ENCODE measurements at regions not wholly inside any gene's neighbourhood (a gene's known extent, or its start where the extent isn't known, plus 50 kb on each side); places are given as distances from the start of the nearest gene placed in this dataset.
"Not testable (repeated sequence)": the region's sequence is repeated elsewhere in the genome, so short reads cannot be mapped to it uniquely, and the experiment has no call there.

DNA sequence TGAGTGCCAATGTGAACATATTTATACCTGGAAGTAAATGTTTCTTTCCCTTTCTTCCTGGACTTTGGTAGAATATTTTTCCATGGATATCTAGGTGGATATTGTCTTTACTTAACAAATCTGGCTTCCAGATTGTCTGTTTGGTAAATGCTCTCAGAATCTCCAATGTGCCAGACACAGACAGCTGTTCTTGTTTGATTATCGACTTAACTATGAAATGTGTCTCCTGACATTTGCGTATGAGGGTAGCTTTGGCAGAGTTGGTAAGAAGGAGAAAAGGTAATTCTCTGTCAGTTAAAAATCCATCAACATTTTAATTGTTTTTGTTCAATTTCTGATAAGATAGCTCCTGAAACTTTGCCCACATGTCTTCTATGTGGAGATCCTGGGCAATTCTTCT lies 196.4 kb upstream of the NUDT12 start:
- DNase-seq (ENCODE audit: low read depth in 2 of 2): no peak

DNA sequence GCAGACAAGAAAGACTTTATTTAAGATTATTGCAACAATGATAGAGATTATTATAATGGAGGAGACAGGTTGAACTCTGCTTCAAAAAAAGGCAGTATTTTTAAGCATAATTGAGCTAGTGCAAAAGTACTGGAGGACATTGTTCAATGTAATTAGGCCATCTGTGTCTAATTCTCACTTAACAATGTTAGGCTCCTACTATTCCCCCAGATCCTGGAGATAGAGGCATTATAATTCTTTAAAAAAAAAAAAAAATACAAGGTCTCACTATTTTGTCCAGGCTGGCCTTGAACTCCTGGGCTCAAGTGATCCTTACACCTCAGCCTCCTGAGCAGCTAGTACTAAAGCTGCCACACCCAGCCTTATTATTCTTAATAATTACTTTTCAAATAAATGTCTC lies 193.4 kb upstream of the NUDT12 start:
- no peak for DNase-seq (ENCODE audit: low read depth in 2 of 2)

DNA sequence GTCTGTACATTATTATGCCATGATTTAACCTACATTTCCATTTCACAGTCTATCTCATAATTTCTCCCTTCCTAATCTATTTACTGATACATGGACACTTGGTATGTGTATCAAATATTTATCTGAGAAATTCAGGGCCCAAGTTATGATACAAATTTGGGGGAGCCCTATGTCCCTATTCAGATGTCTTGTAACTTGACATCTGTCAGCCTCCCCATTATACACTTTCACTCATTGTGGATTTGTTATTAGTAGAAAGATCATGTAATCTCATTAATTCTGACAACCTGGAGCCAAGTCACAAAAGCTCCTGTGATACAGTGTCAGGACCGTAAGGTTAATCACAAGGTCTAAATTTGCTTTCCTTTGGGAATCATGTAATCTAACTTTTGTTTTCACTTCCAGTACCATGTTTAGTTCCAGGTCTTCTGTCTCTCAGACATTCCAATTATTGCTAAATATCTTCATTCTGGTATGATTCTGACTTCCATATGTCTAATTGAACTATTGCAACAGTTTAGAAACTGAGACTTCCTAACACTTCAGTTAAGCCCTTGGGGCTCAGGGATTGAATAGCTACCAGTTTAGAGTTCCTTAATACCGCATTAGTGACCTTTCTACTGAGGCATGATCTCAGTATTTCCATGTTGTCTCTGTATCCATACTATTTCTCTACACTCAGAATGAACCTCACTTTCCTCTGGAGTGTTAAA lies 182.9 kb upstream of the NUDT12 start:
- no peak for DNase-seq (ENCODE audit: low read depth in 2 of 2)

DNA sequence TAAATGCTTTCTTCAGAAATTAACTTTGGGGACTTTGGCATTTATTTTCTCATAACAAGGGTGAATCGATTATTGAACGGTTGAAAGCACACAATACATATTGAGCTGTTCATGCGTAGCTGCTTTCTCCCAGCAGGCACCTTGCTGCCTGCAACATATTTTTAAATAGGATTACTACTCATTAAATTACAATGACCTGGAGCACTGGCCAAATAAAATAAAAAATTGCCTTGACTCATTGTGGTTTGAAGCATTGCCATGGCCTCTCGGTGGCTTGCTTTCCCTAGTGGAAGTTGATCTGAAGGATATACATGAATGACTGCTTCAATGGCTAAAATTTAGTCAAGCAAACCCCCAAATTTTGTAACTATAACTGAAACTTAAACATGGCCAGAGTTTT lies 181.6 kb upstream of the NUDT12 start:
- DNase-seq (ENCODE audit: low read depth in 2 of 2): no peak

DNA sequence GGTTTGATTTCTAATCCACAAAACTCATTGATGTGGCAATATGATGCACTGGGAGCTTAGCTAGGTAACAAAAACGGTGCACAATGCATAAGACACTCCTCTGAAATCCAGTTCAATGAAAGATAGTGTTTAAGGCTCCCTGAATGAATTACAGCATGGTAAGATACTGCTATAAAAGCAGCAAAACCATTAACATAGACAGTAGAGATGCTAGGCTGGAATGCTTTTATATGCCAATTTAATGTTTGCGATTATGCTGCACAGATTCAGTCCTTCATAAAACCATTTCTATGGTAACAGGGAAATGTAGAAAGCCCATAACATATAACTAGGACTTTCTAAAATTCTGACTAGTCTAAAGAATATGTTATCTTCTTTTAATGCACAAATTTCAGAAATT lies 180.8 kb upstream of the NUDT12 start:
- DNase-seq (ENCODE audit: low read depth in 2 of 2): no peak

DNA sequence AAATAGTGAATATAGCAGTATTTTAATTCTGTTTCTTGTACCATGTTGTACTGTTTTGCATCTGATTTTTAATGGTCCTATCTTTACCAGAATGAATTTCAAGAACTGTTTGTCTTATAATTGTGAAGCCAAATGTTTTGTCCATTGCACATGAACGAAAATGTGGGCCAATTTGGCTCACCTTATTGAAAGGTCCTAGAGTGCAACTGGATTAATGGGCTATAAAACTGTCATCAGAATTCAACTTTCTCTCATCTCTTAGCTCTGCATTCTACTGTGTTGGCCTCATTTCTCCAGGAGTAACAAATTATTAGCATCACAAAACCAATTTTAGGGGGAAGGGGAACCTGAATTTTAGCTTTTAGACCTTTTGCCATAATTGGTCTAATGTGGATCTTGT lies 179.4 kb upstream of the NUDT12 start:
- DNase-seq (ENCODE audit: low read depth in 2 of 2): no peak

DNA sequence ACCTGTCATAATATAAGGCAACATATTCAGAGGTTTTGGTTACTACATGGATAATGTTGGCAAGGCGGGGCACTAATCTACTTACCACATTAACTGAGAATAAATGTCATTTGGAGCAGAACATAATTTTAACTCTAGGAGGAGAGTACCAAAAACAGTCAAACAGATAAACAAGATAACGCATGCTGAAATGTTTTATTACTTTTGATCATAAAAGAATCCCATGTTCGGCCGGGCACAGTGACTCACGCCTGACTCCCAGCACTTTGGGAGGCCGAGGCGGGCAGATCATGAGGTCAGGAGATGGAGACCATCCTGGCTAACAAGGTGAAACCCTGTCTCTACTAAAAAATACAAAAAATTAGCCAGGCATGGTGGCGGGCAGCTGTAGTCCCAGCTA lies 173.8 kb upstream of the NUDT12 start:
- DNase-seq (ENCODE audit: low read depth in 2 of 2): not testable (repeated sequence)

DNA sequence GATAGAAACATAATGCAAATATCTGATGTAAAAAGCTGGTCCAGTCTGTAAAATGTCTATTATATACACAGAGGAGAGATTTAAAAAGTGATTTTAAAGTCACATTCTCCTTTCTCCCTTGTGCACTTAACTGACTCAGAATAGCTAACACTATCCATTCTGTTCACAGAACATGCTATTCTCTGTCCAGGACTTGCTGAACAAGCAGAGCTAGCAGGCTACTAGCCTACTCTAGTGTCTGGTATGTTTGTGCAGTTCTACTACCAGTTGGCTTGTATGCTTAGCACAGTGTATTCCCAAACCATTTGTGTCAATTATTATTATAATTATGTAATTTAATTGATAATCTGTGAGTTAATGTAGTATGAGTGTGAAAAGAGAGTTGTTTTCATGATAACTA lies 161.7 kb upstream of the NUDT12 start:
- no peak for DNase-seq (ENCODE audit: low read depth in 2 of 2)

DNA sequence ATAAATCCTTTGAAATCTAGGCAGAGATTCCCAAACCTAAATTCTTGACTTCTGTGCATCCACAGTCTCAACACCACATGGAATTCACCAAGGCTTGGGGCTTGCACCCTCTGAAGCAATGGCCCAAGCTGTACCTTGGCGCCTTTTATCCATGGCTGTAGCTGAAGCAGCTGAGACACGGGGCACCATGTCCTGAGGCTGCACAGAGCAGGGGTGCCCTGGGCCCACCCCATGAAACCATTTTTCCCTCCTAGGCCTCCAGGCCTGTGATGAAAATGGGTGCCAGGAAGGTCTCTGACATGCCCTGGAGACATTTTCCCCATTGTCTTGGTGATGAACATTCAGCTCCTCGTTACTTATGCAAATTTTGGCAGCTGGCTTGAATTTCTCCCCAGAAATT lies 158.6 kb upstream of the NUDT12 start:
- no peak for DNase-seq (ENCODE audit: low read depth in 2 of 2)

DNA sequence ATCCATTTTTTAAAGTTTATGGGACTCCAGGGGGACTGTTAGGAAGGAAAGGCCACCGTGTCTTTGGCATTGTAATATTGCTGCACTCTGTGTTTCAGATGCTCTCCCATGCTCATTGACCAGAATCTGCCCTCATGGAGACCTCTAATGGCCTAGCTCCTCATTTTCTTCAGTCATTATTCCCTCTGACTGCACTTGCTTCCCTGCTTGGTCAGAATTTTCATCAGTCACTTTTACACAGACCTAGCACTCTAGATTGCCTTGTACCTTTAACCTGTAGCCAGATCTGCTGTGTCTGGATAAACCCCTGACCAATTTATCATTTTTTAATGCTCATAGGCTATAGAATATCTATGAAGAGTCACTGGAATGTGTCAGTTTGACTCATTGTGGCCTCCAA lies 155.5 kb upstream of the NUDT12 start:
- DNase-seq (ENCODE audit: low read depth in 2 of 2): no peak

DNA sequence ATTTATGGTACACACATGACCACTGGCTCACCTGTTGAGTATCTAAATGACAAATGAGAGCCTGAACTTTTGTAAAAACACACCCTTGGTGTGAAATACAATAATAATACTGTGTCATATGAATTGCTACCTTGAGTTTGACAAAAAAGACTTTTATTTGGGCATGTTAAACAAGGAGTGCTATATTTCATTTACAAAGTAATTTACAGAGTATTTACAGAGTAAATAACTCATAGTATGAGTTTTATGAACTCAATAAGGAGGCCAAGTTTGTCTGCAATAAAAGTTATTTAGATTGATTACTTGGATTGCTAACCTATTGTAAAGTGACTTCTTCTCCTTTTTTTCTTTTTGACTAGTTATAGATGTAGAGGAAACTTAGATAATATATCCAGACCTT lies 146.0 kb upstream of the NUDT12 start:
- DNase-seq (ENCODE audit: low read depth in 2 of 2): no peak

DNA sequence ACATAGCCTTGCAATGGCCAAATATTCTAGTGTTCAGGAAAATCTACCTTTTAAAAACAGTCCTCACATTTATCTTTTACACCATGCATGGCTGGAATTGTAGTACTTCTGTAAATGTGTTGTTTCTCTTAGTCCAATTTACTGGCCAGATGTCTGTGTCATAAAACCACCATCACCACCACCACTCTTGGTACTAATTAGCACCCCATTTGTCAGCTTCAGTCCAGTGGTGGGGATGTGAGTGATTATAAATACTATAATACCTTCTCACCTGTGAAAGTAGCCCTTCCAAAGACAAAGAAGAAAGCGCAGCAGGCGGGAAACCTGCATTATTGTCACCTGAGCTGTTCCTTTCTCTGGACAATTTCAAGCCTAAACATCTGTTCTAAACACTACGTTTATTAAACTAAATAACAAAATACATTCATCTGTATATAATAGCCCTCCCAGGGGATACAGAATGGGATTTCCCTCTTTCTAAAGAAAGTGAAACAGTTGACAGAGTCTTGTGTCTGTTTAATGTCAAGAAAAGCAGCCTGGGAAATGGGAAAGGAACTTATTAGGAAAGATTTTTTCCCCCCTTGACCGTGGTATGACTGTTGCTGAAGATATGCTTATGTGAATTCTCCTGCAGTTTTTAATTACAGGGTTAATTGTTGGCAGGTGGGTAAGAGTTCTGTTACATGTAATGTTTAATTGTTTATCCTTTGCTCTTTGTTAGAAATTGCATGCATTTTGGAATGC lies 144.5 kb upstream of the NUDT12 start:
- DNase-seq (ENCODE audit: low read depth in 2 of 2): no peak

DNA sequence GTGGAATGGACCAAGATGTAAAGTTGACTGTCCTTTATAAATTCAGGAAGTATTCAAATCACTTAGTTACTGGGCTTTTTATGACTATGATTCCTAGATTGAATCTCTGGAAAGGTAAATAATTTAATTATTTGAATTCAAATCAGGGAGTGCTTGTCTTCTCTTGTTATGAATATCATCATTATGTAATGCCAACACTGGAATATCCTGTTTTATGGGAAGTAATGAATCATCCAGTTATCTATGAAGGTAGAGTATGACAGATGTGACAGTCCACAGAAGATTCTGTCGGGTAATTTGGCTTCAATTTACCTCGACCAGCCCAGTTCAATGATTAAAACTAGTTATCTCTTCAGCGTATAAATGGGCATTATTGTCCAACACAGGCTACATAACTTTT lies 141.0 kb upstream of the NUDT12 start:
- no peak for DNase-seq (ENCODE audit: low read depth in 2 of 2)

DNA sequence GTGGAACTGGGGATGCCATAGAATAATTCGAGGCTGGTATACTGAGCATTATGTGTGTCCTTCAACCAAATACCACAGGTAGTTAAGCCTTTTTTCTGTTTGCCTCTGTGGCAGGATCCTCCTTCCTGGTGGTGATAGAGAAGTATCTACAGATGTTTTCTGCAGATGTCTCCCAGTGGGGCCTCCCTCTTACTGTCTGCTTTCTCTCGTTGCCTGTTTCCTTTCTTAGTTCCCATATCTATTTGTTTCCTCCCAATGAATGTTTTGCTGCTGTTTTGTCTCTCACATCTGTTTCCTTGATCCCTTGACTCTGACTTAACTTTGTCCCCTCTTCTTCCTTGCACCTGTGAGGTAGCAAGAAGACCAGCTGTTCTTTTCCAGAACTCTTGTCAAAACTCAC lies 130.9 kb upstream of the NUDT12 start:
- DNase-seq (ENCODE audit: low read depth in 2 of 2): no peak

DNA sequence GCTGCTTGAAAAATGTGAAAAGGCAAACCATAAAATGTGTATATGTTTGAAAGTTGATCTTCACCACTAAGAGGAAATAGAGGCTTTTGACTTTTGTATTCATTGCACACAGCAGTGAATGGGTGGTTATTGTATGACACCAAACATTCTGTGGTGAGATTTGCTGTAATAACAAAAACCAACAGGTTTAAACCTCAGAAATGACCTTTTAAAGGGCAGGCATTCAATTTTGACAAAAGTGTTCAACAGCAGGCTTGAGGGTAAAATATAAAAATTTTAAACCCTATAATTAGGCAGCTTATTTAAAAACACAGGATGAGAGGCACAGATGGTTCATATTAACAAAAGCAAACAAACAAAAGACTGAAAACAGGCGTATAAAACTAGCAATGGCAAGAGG lies 128.1 kb upstream of the NUDT12 start:
- DNase-seq (ENCODE audit: low read depth in 2 of 2): no peak

DNA sequence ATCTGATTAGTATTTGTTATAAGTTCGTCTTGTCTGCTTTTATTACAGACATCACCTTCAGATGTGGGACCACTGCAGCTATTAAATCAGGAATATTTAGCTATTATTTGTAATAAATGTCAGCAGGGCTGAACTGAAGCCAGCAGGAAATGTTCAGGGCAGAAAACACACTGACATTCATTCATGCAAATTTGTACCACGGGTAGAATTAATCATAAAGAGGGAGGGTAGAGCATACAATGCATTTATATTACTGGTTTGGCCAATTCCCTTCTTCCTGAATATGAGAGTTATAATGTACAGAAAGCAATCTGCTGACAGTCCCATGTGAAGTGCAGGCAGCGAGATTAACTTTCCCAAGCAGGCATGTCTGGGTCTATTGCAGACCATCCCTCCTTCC lies 117.3 kb upstream of the NUDT12 start:
- no peak for DNase-seq (ENCODE audit: low read depth in 2 of 2)

DNA sequence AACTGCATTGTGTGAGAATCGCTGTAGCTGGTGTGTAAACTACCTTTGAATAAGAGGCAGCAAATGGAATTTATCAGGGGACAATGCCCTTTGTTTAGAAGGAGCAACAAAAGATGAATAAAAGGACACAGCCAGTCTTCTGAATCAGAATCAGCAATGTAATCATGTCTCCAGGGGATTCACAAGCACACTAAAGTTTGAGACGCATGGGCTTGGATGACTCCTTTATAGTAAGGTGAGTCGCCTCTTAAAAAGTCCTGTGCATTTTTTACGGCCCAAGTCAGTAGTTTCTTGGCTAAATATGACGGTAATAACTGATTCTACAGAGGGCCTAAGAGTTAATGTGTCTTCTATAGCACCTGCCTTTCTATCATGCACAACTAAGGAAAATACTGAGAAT lies 113.6 kb upstream of the NUDT12 start:
- DNase-seq (ENCODE audit: low read depth in 2 of 2): not testable (repeated sequence)

DNA sequence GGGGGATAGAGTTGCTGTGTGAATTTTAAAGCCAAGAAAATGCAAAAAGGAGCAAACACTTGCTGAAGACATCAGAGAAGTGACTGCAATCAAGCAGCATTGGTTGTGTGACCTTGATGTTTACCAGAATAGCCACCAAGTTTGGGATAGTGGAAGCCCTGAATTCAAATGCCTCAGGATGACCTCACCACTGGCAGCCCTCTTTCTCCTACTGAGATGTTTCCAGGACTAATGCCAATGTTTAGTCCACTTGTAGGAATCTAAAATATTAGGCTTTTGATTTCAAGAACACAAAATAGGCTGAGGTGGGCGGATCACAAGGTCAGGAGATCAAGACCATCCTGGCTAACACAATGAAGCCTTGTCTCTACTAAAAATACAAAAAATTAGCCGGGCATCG lies 112.2 kb upstream of the NUDT12 start:
- DNase-seq (ENCODE audit: low read depth in 2 of 2): no peak

DNA sequence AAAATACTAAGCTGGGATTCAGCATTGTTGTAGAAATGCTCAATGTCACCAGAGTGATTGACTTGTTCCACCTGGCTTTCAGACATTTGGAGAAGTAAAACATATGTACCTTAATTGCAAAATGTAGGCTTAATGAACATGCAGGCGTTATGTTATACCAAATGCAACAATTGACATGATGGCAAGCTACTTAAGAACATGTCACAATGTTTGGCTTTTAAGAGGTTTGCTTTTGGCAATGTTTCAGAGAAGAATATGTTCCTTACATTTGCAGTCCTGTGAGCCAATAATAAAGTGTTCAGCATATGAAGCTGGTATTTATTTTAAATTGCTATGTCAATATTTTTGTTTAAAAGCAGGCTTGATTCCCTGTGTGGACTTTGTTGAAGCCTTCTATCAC lies 111.7 kb upstream of the NUDT12 start:
- no peak for DNase-seq (ENCODE audit: low read depth in 2 of 2)

DNA sequence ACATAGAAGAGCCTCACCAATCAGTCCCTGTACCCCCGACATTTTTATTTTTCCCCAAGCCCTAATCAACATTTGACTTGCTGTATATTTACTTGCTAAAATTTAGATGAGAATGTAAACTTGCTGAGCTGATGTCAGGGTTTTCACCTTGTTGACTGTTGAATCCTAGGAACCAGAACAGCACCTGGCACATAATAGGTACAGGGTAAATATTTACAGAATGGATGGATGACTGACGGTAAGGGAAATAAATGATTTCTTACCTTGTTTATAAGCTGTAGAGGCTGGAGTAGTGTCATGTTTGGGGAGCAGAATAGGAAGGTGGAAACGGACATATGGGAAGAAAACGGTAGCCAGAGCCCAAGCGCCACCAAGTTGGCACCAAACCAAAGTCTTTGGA lies 107.0 kb upstream of the NUDT12 start:
- no peak for DNase-seq (ENCODE audit: low read depth in 2 of 2)

DNA sequence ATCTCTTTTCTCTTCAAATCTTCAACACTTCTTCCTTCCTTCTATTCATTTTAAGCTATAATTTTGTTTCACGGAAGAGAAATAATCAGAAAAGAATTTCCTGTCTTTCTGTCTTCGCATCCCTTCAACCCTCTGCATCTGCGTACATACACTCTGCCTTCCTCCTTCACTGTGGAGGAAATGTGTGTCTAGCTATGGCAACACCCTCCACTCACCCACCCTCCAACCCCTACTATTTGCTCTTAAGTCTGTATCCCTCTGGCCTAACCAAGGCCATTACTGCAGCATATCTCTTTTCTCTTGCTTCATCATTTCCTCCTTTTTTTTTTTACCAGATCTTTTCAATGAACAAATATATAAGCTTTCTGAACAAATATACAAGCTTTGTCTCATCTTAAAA lies 105.7 kb upstream of the NUDT12 start:
- no peak for DNase-seq (ENCODE audit: low read depth in 2 of 2)

DNA sequence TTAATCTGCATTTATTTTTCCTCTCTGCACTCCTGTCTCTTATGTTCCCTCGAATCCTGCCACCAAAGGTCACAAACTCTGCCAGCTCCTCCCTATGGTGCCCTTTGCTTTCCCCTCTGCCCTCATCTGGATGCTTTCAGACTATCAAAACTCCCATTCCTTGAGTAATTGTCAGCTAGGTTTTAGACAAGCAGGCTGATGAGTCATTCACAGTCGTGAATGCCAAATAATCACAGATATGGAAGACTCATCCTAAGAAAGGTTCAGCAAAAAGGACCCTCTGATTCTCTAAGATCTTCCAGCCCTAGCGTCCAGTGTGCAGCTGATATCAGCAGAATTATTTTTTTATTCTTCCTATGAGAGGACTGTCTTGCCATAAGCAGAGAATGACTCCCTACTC lies 104.5 kb upstream of the NUDT12 start:
- DNase-seq (ENCODE audit: low read depth in 2 of 2): no peak

DNA sequence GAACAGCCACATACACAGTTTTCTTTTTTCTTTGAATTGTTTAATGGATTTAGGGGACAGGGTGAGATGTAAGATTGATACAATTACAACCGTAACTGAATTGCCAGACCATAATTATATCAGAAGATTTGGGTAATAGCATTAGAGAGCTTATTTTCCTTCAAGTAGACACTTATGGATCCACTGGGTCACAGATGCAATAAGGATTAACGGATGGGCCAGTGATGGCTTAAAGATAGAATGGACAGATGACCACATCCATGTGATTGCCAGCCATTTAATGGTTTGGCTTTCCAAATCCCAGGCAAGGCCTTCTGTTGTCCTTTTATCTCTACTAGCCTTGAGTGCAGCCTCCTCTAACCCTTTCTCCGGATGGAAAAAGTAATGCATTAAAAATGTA lies 94.7 kb upstream of the NUDT12 start:
- DNase-seq (ENCODE audit: low read depth in 2 of 2): no peak

DNA sequence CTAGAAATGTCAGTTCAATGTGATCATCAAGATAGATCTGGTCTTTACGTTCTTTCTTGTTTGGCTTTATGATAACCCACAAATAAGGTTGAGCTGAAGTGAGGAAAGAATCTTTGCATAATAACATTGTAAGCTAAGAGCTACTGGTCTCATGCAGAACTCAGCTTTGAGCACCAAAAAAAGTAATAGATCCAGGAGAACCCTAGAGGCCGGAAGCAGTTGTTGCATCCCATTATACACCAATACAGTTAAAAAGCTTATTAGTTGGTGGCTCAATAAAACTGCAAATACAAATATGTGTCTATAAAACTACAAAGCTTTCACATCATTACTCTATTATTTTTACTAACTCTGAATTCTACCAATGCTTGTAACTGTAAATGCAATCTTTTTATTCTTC lies 85.5 kb upstream of the NUDT12 start:
- no peak for DNase-seq (ENCODE audit: low read depth in 2 of 2)

Data from stimulated activated CD4-positive, alpha-beta T cell treated with anti-CD3 and anti-CD28 coated beads, Interleukin-4, amount 100 ng/mL, for 48 hours (primary cell).